HG02588 (cell line): ENCODE measurements at regions not wholly inside any gene's neighbourhood (a gene's known extent, or its start where the extent isn't known, plus 50 kb on each side); places are given as distances from the start of the nearest gene placed in this dataset.

ENCODE experiments used
- ATAC-seq: cut with Tn5 transposase; IDR thresholded peaks from one replicate; pipeline ENCODE4 v1.9.1; 2021; ENCODE audit warnings: mild to moderate bottlenecking, moderate library complexity; ENCODE audit not compliant: unreplicated experiment

GRCh38 chr2:12597610-12598009 is 119.1 kb upstream of the TRIB2 start:
- ATAC-seq: no peak

DNA sequence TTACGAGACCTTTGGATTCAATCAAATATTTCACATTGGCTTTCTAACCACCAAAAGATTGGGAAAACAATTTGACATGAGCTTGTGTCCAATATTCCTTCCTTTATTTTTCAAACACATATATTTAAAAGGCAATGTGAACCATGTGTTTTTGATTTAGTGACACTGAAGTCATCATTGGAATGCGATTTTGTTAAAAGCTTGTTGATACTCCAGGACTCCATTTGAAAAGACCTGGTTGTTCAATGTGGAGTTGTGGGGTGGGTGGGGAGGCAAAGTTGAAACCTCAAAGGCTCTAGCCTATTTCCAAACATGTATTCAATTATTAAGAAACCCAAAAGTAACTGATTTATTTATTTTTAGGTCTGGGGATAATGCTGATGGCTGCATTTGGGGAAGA is 114.1 kb upstream of the TRIB2 start:
- ATAC-seq: no peak

- ATAC-seq: no peak
Observed at GRCh38 chr2:12603781-12604295, 112.9 kb upstream of the TRIB2 start.

GRCh38 chr2:12604341-12604740 is 112.4 kb upstream of the TRIB2 start:
- ATAC-seq: no peak

DNA sequence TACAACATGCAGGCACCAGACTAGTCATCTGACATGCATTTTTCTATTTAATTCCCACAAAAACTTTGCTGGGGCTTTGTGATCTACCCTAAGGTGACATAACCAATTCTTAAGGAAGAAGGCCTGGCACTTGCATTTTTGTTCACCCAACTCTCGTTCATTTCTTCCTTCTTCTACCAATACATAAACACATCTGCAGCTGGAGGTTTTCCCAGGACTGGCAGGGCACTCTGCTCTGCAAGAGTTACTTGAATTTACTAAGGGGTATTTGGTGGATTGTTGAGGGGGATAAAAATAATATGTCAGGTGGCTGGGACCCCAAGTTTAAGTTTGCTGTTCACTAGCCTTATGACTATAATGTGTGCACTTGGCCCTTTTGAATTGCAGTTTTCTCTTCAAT is 111.4 kb upstream of the TRIB2 start:
- no peak for ATAC-seq

GRCh38 chr2:12605936-12606335 is 110.8 kb upstream of the TRIB2 start:
- ATAC-seq: no peak

DNA sequence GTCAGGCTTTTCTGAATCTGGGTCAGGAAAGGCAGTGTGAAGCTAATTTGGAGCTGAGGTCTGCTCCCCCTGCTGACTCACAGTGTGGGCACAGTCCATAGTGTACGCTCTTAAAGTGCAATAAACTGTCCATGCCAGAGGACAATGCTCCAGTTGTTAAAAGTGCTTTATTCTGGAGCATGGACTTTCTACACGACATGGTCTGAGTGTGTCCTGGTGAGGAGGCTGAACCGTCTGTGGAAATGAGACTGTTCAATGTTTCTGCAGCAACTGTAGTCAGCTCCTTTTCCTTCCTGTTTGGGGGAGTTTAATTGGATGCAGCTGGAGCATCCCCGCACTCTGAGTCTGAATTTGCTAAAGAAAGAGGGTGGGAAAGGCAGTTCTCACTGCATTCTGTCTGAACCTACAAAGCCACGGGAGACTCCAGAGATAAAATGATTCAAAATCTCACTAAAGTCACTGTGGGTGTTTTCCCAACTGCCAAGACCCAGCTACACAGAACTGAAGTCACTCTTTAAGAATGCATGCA is 110.2 kb upstream of the TRIB2 start:
- no peak for ATAC-seq

- no peak for ATAC-seq
Observed at GRCh38 chr2:12607971-12608370, 108.8 kb upstream of the TRIB2 start.

- ATAC-seq: no peak
Observed at GRCh38 chr2:12610314-12610713, 106.4 kb upstream of the TRIB2 start.

DNA sequence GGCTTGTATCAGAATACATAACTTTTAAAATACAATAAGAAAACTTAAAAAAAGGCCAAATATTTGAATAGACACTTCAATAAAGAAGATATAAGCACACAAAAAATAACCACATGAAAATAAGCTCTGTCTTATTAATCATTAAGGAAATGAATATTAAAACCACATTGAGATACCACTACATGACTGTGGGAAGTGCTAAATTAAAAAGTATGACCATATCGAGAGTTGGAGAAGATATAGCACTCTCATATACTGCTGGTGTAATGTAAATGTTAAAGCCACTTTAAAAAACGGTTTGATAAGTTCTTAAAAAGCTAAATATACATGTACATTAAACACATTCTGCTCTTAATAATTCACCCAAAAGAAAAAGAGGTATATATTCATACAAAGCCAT is 104.6 kb upstream of the TRIB2 start:
- no peak for ATAC-seq

- no peak for ATAC-seq
Observed at GRCh38 chr2:12612671-12613070, 104.1 kb upstream of the TRIB2 start.

GRCh38 chr2:12613137-12613835 is 103.5 kb upstream of the TRIB2 start:
- no peak for ATAC-seq

- ATAC-seq: no peak
Observed at GRCh38 chr2:12615509-12615908, 101.2 kb upstream of the TRIB2 start.

GRCh38 chr2:12616456-12617156 is 100.1 kb upstream of the TRIB2 start:
- no peak for ATAC-seq

- ATAC-seq: no peak
Observed at GRCh38 chr2:12617366-12617765, 99.4 kb upstream of the TRIB2 start.

DNA sequence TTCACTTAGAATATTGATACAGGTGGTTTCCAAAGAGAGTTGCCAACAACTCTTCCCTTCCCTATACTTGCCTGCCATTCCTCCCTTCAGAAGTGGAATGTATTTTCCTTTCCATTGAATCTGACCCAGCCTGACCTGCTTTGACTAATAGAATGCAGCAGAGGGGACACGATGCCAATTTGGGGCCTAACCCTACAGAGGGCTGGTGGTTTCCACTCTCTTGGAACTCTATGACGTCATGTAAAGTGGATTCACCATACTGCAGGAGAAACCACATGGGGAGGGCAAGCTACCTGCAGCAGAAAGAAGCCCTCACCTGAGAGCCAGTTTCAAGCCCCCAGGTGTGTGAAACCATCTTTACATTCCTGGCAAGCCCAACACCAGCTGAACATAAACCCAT is 98.9 kb upstream of the TRIB2 start:
- no peak for ATAC-seq

GRCh38 chr2:12618576-12618975 is 98.2 kb upstream of the TRIB2 start:
- no peak for ATAC-seq

- ATAC-seq: no peak
Observed at GRCh38 chr2:12619975-12620374, 96.8 kb upstream of the TRIB2 start.

DNA sequence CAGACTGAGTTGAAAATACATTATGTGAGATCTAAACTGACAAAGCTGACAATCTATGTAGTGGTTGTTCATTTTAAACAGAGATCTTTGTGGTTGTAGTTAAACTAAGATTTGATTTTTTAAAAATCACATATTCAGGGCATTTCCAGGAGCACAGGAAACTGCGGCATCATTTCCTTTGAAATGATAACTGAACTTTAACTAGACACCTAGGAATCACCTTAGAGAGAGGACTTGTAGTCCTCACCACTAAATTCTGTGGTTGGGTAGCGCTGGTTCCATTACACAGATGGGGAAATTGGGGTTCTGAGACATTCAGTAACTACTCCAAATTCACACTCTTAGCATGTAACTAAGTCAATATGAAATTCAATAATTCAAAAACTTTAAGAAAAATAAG is 96.0 kb upstream of the TRIB2 start:
- ATAC-seq: no peak

DNA sequence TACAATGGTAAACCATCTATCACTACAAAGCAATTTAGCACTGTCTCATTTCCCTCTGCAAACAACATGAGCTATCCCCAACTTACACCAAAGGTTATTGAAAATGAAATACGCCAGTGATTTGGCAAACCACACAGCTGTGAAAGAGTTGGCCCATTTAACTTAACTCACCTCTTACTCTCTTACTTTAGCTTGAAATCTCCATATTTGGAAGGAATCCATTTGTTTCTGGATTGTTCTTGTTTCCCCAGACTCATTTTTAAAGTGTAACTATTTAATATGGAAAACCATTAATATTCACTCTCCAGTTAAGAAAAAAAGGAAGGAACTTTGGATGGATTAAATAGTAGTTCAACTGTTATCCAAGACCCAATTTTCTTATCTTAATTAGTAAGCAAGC is 93.7 kb upstream of the TRIB2 start:
- no peak for ATAC-seq

- ATAC-seq: no peak
Observed at GRCh38 chr2:12624384-12624783, 92.4 kb upstream of the TRIB2 start.

DNA sequence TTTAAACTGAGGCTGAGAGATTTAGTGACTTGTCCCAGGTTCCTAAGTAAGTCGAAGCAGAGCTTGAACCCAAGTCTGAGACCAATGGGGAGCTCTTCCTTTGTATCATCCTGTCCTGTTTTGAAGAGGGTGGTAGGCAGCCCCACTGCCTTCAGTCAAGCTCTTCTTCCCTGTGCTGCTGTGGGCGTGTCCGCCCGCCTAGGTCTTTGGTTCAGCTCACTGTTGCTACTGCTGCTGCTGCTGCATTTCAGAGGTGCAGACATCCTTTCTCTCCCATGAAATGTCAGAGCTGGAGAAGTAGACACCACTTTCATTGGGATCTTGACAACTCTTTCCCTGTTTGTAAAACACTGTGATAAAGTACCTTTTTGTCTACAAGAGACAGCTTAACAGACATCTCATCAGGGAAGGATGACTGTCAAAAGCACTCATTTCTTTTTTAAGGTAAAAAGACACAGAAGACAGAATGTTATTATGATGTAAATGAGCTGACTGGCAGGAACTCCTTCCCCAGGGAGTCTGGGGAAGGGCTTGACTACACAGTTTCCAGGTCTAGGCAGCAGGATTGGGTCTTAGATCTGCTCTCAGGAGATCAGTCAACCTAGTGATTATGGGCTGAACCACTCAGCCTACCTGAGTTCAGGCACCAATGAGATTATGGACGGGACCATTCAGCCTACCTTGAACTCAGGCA is 91.7 kb upstream of the TRIB2 start:
- ATAC-seq: no peak
